PFSK-1 (cell line): ENCODE measurements at regions not wholly inside any gene's neighbourhood (a gene's known extent, or its start where the extent isn't known, plus 50 kb on each side); places are given as distances from the start of the nearest gene placed in this dataset.

Experiments used
- POLR2AphosphoS5 ChIP-seq: IDR thresholded peaks from 2 replicates; pipeline ENCODE4 v1.6.1; 2012; ENCODE audit warnings: low read depth, mild to moderate bottlenecking, control low read depth, low read length, moderate library complexity
- TF ChIP-seq, protein P1 (sequence below), 2 experiments: IDR thresholded peaks; 2 replicates each; pipeline versions ENCODE4 v1.6.1 to v1.8.0; 2011 to 2012; ENCODE audit warnings: low read depth in 2 of 2, low read length in 2 of 2, control low read depth in 1 of 2, inconsistent platforms in 1 of 2, mild to moderate bottlenecking in 1 of 2, moderate library complexity in 1 of 2; ENCODE audit not compliant: insufficient read depth in 1 of 2

DNA sequence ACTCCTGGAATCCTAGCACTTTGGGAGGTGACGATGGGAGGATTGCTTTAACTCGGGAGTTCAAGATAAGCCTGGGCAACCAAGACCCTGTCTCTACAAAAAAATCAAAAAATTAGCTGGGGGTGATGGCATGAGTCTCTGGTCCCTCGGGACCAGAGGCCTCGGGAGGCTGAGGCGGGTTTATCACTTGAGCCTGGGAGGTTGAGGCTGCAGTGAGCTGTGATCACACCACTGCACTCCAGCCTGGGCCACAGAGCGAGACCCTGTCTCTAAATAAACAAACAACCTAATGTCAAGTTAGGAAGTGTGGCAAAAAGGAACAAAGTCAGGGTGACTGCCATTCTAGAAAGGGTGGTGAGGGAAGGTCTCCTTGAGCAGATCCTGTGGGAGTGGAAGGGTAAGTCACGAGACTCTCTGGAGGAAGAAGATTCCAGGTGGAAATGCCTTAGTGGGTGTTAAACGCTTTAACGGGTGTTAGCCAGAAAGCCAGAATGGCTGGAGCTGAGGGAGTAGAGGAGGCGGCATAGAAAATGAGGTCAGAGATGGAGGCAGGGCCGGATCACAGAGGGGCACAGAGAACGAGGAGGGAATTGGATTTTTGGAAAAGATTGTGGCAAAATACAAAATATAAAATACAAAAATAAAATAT, 62.2 kb upstream of the ATP5PO start:
- TF ChIP-seq POLR2AphosphoS5, result no peak
- TF ChIP-seq, protein P1, sequence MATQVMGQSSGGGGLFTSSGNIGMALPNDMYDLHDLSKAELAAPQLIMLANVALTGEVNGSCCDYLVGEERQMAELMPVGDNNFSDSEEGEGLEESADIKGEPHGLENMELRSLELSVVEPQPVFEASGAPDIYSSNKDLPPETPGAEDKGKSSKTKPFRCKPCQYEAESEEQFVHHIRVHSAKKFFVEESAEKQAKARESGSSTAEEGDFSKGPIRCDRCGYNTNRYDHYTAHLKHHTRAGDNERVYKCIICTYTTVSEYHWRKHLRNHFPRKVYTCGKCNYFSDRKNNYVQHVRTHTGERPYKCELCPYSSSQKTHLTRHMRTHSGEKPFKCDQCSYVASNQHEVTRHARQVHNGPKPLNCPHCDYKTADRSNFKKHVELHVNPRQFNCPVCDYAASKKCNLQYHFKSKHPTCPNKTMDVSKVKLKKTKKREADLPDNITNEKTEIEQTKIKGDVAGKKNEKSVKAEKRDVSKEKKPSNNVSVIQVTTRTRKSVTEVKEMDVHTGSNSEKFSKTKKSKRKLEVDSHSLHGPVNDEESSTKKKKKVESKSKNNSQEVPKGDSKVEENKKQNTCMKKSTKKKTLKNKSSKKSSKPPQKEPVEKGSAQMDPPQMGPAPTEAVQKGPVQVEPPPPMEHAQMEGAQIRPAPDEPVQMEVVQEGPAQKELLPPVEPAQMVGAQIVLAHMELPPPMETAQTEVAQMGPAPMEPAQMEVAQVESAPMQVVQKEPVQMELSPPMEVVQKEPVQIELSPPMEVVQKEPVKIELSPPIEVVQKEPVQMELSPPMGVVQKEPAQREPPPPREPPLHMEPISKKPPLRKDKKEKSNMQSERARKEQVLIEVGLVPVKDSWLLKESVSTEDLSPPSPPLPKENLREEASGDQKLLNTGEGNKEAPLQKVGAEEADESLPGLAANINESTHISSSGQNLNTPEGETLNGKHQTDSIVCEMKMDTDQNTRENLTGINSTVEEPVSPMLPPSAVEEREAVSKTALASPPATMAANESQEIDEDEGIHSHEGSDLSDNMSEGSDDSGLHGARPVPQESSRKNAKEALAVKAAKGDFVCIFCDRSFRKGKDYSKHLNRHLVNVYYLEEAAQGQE (IDR thresholded peaks at IDR 0.05; ENCODE audit: insufficient read depth in 1 of 2, low read depth in 2 of 2, low read length in 2 of 2), result no peak
